Glomerular endothelial cell (primary cell): ENCODE measurements at regions not wholly inside any gene's neighbourhood (a gene's known extent, or its start where the extent isn't known, plus 50 kb on each side); places are given as distances from the start of the nearest gene placed in this dataset.

ENCODE experiments used
- DNase-seq: peaks from one replicate; pipeline ENCODE4 v3.0.0-alpha.2; 2011; ENCODE audit warnings: low read depth, low spot score; ENCODE audit errors: extremely low read depth

DNA sequence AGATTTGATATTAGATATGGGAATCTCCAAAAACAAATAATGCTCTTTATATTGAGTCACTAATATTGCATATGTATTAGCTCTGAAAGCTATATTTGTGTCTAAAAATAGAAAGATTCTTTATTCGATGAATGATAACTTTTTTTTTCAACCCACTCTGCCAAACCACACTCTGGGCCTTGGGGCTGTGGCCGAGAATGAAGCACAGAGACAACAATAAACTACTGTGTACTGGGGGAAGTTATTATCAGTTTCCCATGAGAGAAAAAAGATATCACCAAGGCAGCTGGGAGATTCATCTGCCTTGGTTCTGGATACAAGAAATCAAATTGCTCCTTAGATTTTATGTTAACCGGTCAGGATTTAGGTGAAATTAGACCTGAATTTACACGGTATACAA, 762.2 kb downstream of the SUCLG1 start:
- no peak for DNase-seq

DNA sequence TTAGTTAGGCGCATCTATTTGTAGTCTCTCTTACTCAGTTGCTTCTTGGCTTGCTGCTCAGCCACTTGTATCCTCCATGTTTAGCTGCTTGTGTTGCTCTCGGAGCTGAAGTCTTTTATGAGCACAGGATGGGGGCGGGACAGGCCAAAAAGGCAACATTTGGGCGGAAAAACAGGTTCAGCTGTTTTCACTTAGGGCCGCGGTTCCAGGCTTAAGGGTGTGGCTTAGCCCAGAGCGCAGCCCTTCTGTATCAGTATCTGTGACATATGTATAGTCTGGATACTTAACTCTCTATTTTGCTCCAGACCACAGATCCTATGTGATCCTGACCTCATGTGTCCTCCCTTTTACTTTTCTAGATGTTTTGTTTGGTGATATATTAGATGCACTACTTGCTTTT, 763.5 kb downstream of the SUCLG1 start:
- DNase-seq: no peak

DNA sequence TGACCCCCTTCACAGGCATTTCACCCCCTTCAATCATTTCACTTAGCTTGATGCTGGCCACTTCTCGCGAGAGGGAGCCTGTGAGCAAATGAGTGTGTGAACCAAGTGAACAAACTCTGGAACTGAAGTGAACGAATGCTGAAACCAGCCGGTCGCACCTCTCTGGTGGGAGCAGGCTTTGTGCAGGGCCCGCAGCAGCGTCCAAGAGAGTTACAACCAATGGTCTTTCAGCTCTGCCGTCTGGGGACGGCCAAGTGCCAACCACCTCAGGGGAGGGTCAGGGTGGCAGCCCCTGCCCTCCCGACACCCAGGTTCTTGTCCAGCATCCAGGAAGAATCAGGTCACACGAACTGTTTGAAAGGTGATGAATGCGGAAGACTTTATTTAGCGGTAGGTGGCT, 764.0 kb downstream of the SUCLG1 start:
- DNase-seq: no peak

DNA sequence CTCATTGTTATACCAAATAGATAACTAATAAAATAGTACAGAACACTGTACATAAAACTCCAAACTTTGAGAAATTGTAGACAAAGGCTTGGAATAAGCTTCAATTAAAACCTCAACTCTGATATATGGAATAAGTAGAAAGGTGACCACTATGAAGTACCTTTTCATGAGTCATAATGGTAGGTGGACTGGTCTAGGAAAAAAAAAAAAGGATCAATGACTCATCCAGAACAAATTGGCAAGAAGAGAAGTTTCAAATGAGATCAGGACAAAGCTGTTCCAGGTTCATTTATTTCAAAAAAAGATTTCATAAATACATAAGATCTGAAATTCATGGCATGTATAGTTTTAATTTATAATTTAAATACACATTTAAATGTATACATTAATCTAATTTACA, 769.7 kb downstream of the SUCLG1 start:
- no peak for DNase-seq

DNA sequence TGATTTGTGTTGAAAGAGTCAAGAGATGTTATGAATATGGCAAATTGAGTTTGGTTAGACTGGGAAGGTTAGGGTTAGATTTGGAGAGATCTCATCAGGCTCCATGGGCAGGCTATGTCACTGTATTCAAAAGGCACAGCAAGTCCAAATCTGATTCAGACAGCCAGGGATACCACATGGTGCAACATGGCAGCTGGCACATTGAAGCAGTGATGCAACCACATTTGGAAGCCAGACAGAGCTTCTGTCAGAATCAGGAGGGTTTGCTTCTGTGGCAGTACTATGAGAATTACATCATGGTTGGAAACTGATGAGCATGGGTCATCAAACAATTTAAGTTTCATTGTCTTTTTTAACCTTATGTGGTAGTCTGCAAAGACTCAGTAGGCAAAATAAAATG, 772.2 kb downstream of the SUCLG1 start:
- no peak for DNase-seq

DNA sequence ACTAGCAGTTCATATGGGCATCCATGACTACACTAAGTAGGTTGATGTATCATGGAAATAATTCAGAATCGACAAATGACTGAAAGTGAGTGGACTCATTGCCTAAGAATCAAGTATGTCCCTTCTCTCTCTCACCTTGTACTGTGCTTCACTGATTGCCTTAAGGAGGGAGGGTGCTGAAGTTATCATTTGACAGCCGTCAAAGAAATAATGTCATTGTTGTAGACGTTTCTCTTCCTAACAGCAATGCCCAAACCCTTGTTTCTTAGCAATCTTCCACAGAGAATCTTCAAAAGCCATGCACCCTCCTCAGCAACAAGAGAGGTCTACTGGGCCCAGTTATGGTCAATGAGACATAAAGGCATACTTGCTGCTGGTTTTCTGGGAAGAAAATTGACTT, 785.0 kb downstream of the SUCLG1 start:
- no peak for DNase-seq

DNA sequence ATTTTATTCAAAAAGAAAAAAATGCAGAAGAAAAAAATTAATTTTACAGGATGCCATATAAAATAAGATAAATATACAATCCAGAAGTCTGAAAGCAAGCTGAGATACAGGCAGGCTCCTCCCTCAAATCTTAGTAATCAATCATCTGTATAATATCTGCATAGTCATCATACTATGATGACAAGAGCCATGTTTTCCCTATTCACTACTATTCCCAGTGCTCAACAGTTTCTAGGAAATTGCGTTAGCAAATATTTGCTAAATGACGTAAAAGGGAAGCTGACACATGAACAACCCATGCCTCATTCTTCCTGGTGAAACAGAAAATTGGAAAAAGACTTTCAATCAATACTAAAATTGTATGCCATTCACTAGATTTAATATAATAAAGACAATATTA, 793.2 kb downstream of the SUCLG1 start:
- DNase-seq: peak; percentile 81

DNA sequence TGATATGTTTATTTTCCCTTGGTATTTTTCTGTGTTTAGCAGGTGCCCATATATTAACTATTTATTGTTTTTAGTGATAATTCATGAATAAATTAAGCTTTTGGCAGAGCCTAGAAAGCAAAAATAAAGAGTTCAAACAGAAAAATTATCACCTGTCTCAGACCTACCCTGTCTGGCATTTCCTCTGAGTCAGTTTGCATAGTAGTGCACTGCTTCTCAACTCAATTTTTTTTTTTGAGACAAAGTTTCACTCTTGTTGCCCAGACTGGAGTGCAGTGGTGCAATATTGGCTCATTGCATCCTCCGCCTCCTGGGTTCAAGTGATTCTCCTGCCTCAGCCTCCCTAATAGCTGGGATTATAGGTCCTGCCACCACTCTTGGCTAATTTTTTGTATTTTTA, 793.9 kb downstream of the SUCLG1 start:
- no peak for DNase-seq

DNA sequence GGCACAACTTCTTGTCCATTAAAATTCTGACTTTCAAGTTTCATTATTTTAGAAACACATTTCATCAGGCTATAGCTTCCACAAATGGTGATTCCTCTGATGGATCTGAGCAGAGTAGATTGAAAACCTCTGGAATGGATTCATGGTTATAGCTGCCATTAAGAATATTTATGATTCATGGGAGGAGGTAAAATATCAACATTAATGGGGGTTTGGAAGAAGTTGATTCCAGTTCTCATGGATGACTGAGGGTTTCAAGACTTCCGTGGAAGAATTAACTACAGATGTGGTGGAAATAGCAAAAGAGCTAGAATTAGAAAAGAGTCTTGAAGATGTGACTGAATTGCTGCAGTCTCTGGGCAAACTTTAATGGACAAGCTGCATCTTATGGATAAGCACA, 797.4 kb downstream of the SUCLG1 start:
- no peak for DNase-seq

DNA sequence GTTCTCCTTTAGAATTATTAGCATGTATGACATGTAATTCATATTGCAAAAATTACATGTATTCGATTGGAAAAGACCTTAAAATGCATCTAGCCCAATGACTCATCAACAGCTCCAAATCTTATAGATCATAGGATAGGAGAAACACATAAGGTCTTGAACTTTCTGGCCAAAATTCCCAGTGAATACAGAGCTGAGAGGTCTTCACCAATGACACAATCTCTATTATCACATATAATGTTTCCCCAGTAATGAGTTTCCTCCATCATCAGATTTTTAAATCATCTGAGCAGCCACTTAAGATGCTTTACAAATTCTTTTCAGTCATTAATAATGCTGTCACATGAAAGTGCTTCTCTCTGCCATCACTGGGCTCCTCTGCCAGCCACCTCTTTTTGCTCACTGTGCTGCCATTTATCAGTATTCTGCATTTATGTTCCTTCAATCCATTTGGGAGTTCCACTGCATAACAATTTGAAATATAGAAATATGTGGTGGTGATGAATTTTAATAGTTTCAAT, 804.9 kb downstream of the SUCLG1 start:
- no peak for DNase-seq

DNA sequence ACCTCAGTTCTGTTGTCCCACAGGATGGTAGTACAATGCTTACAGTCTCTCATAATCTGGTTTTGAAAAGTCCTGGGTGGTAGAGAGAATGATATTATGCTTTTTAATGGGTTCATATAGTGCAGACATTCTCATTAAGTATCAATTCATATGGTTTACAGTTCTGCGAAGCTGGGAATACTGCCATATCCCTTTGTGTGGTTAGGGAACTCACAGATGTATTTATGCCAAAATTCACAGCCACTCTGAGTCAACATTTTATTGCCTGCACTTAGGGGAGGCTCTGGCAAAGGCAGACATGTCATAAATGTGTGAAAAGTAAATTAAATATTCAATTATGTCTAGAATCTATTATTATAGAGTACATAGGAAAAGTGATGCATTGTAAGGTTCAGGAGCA, 808.2 kb downstream of the SUCLG1 start:
- DNase-seq: no peak

DNA sequence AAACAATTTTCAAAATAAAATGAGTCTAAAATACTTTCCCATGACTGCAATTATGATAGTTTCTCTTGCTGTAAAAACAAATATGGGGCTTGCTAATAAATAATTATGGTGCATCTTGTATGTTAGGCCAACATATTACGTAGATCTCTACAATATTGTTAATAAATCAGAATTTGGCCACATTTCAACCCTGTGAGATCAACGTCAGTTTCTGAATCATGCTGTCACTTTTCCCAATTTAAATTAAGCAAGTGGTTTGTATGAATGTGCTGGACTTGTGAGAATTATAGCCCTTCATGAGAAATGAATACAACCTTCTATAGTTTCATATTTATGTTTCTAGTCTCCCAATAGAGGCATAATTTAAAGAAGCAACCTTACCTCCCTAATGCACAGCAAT, 808.9 kb downstream of the SUCLG1 start:
- DNase-seq: no peak

DNA sequence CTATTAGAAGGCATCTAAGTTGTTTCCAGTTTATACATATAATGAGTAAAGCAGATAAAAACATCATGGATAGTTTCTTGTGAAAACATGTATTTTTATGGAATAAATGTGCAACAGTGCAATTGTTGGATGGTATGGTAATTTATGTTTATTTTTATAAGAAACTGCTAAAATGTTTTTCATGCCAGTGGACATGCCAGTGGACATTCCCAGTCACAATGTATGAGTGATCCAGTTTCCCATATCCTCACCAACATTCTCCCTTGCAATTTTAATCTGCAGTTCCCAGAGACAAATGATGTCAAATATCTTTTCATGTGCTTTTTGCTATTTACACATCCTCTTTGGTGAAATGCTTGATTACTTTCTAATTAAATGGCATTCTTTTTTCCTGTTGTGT, 818.6 kb downstream of the SUCLG1 start:
- no peak for DNase-seq

DNA sequence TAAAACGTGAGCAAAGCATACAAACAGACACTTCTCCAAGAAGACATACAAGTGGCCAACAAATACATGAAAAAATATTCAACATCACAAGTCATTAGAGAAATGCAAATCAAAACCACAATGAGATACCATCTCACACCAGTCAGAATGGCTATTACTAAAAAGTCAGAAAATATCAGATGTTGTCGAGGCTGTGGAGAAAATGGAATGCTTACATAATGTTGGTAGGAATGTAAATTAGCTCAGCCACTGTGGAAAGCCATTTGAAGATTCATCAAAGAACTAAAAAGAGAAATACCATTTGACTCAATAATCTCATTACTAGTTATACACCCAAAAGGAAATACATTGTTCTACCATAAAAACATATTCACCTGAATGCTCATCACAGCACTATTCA, 825.7 kb downstream of the SUCLG1 start:
- DNase-seq: no peak

DNA sequence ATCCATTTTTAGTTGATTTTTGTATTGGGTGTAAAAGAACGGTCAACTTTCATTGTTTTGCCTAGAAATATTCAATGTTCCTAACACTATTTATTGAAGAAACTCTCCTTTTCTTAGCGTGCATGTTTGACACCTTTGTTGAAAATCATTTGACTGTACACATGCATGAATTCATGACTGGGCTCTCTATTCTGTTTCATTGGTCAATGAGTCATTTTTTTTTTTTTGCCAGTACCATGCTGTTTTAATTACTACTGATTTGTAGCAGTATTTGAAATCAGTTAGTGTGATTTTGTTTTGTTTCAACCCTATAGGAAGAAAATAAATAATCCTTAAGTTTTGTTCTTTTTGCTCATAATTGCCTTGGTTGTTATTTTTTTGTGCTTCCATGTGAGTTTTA, 828.7 kb downstream of the SUCLG1 start:
- no peak for DNase-seq

DNA sequence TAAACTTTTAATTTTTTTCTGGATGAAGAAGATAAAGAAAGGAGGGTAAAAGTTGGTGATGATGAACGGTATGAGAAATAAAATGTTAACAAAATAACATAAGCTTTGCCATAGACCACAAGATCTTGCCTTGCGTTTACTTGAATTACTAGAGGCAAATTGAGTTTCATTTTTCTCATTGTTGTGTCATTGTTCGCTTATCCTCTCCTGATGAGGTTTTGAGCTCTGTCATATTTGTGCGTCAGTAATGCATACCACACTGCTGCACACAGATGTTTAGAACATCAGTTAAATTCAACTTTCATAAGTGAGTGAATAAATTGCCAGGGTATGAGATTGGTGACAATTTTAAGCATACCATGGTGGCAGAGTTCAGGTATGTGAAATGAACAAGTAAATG, 843.6 kb downstream of the SUCLG1 start:
- no peak for DNase-seq

DNA sequence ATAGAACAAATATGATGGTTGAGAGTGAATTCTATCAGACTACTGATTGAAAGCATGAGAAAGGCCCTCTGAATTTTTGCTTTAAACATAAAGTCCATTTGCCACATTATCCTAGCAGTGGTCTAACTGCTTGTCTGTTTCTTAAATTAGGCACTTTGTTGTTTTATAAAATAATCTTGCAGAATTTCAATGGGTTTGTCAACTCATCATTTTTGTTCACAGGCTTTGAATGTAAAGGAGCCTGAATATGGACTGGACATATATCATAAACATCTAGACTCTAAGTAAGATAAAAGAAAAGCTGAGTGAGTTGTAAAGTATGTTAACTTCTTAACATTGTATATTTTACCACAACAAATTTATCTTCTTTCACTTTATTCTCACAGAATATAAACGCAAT, 845.9 kb downstream of the SUCLG1 start:
- no peak for DNase-seq

DNA sequence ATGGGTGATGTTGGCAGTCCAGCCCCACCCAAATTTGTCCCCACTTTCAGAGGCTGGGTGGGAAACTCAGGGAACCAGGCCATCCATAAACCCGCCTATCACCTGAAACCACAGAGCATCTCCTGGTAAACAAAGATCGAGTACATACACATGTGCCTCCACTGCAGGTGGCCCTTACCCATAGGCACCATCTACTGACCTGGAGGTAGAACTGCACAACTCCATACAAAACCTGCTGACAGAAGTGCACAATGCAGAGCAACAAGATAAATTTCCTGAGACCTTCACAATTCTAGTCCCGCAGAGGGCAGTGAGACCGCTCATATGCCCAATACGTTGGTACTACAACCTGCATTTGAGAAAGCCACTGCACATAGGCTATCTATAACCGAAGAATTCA, 856.3 kb downstream of the SUCLG1 start:
- no peak for DNase-seq

DNA sequence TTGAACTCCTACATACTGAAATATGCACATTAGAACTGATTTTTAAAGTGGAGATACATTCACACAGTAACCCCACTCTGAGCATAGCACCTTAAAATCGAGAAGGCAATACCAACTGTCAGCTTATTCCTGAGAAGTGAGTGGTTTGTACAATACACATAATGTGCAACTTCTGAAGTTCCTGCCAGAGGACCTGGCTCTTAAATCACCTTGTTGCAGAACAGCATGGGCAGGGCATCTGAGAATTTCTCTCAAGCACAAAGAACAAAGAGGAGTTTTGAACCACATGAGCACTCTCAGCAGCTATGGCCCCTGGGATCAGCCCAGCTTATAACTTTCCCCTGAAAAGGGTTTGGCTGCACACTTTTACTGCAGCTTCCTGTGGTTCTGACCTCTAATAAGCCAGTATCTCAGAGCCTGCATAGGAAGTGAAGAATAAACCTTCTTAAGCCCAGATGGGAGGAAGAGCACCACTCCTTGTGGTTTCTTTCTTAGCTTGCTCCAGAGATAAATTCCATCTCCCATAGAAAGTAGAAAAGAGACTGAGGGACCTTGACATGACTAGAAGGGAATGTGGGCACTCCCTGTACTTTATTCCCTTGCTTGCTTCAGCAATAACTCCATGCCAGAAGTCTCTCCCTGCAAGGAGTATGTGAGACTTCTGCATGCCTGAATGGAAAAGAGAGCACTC, 862.3 kb downstream of the SUCLG1 start:
- DNase-seq: no peak

DNA sequence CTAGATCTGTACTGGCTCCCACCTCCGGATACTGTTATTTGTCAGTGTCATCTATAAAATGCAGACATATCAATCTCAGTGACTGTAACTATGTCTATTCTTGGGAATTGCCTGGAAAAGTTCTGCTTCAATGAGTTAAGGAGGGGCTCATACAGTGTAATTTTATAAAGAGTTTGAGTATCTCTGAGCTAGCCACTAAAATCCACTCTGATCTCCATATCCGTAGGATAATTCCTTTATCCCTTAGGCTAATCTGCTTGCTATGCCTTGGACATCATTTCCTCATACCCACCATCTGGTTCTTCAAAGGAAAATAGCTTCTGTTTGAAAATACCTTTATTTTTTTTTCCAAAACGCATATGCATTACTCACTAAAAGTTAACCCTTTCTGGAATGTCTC, 863.2 kb downstream of the SUCLG1 start:
- DNase-seq: no peak

DNA sequence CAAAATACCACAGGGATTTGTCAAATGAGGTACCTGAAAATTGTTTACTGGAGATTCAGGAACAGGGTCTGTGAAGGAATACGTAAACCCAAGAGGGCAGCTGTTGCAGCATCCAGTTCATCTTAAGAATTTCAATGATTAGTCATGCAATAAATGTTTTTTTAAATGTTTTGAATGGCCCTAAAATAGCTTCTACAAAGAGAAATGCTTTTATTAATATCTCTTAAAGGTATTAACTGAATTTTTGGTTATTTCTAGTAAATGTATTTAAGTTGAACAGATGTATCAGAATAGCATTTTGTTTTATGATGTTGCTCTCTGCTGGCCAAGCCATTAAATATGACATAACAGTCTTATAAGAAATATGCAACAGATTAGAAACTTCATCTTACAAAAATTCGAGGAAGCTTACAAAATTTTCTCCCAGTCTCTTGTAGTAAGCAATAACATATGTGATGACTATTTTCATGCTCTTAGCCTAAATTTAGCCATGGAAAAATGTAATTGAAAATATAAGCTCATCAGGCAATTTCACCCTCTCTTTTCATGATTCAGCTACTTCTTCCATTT, 863.9 kb downstream of the SUCLG1 start:
- DNase-seq: no peak

DNA sequence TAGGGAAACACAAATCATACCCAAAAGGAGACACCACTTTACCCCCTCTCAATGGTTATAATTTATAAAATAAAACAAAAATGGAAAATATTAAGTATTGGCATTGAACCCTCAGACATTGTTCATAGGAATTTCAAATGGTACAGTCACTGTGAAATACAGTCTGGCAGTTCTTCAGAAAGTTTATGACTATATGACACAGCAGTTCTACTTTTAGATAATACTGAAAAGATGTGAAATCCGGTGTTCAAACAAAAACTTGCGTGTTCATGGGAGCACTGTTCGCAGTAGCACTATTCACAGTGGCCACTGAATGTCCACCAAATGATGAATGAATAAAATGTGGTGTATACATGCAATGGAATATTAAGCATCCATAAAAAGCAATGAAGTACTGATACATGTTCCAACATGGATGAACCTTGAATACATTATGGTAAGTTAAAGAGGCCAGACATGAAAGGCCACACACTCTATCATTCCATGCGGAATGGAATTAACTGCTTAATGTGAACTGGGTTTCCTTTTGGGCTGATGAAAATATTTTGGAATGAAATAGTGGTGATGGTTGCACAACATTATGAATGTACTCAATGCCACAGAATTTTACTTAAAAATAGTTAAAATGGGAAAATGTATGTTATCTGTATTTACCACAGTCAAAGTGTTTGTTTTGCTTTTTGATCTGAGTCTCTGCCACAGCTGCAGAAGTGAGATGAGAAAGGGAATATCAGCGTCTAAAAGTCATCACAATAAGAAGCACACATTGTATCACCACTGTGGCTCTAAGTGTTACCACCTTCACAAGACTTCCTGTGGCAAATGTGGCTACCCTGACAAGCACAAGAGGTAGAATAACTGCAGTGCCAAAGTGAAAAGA, 864.6 kb downstream of the SUCLG1 start:
- no peak for DNase-seq
